ENCODE measurements at regions not wholly inside any gene's neighbourhood (a gene's known extent, or its start where the extent isn't known, plus 50 kb on each side); places are given as distances from the start of the nearest gene placed in this dataset.
A peak's percentile ranks its signal among the peaks of the same experiment; 100 is the strongest.

- DNase-seq (ENCODE audit: low read depth), result no peak
Observed at GRCh38 chr20:6831461-6831860, 64.0 kb downstream of the BMP2 start.

- DNase-seq (ENCODE audit: low read depth), result no peak
Observed at GRCh38 chr20:6832811-6833210, 65.3 kb downstream of the BMP2 start.

GRCh38 chr20:6835609-6836008, 68.1 kb downstream of the BMP2 start:
- DNase-seq (ENCODE audit: low read depth), result no peak

- no peak for DNase-seq (ENCODE audit: low read depth)
Observed at GRCh38 chr20:6836821-6837374, 69.4 kb downstream of the BMP2 start.

- DNase-seq (ENCODE audit: low read depth), result no peak
Observed at GRCh38 chr20:6837730-6838129, 70.2 kb downstream of the BMP2 start.

GRCh38 chr20:6838181-6838826, 70.8 kb downstream of the BMP2 start:
- no peak for DNase-seq (ENCODE audit: low read depth)

- DNase-seq (ENCODE audit: low read depth), result no peak
Observed at GRCh38 chr20:6841128-6841527, 73.6 kb downstream of the BMP2 start.

- DNase-seq (ENCODE audit: low read depth), result no peak
Observed at GRCh38 chr20:6845141-6845540, 77.7 kb downstream of the BMP2 start.

- DNase-seq (ENCODE audit: low read depth), result no peak
Observed at GRCh38 chr20:6848041-6848440, 80.6 kb downstream of the BMP2 start.

GRCh38 chr20:6848992-6849391, 81.5 kb downstream of the BMP2 start:
- no peak for DNase-seq (ENCODE audit: low read depth)

- DNase-seq (ENCODE audit: low read depth), result no peak
Observed at GRCh38 chr20:6851136-6851535, 83.7 kb downstream of the BMP2 start.

GRCh38 chr20:6852478-6852877, 85.0 kb downstream of the BMP2 start:
- no peak for DNase-seq (ENCODE audit: low read depth)

- no peak for DNase-seq (ENCODE audit: low read depth)
Observed at GRCh38 chr20:6855104-6855503, 87.6 kb downstream of the BMP2 start.

- no peak for DNase-seq (ENCODE audit: low read depth)
Observed at GRCh38 chr20:6855796-6856195, 88.3 kb downstream of the BMP2 start.

- DNase-seq (ENCODE audit: low read depth), result no peak
Observed at GRCh38 chr20:6857927-6858326, 90.4 kb downstream of the BMP2 start.

- DNase-seq (ENCODE audit: low read depth), result no peak
Observed at GRCh38 chr20:6863355-6863754, 95.9 kb downstream of the BMP2 start.

GRCh38 chr20:6863798-6864201, 96.3 kb downstream of the BMP2 start:
- DNase-seq (ENCODE audit: low read depth), result no peak

GRCh38 chr20:6864740-6865139, 97.3 kb downstream of the BMP2 start:
- no peak for DNase-seq (ENCODE audit: low read depth)

GRCh38 chr20:6866741-6867140, 99.3 kb downstream of the BMP2 start:
- peak; percentile 15 for DNase-seq (ENCODE audit: low read depth)

- DNase-seq (ENCODE audit: low read depth), result no peak
Observed at GRCh38 chr20:6868861-6869260, 101.4 kb downstream of the BMP2 start.

GRCh38 chr20:6870559-6870958, 103.1 kb downstream of the BMP2 start:
- no peak for DNase-seq (ENCODE audit: low read depth)

- DNase-seq (ENCODE audit: low read depth), result no peak
Observed at GRCh38 chr20:6877633-6878032, 110.1 kb downstream of the BMP2 start.

GRCh38 chr20:6882561-6883291, 115.2 kb downstream of the BMP2 start:
- DNase-seq (ENCODE audit: low read depth), result peak; percentile 85

GRCh38 chr20:6884114-6884513, 116.6 kb downstream of the BMP2 start:
- DNase-seq (ENCODE audit: low read depth), result no peak
